ENCODE measurements at regions not wholly inside any gene's neighbourhood (a gene's known extent, or its start where the extent isn't known, plus 50 kb on each side); places are given as distances from the start of the nearest gene placed in this dataset.

DNA sequence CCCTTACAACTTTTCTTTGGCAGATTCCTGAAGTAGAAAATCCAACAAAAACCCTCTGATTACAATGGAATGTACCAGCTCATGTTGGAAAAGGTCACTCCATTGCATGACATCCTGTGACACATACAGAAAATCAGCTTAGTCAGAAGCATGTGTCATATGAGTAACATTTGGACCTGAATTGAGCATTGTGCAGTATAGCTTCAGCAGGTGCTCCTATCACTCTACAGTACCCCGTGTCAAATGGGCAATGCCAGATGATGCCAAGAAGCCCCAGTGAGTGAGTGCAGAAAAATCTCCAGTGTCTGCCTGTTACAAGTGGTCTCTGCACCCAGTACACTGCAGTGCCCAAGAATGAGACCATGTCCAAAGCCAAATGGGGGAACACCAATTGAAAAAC, 129.7 kb upstream of the RUNX1 start:
- TF ChIP-seq, protein P1, sequence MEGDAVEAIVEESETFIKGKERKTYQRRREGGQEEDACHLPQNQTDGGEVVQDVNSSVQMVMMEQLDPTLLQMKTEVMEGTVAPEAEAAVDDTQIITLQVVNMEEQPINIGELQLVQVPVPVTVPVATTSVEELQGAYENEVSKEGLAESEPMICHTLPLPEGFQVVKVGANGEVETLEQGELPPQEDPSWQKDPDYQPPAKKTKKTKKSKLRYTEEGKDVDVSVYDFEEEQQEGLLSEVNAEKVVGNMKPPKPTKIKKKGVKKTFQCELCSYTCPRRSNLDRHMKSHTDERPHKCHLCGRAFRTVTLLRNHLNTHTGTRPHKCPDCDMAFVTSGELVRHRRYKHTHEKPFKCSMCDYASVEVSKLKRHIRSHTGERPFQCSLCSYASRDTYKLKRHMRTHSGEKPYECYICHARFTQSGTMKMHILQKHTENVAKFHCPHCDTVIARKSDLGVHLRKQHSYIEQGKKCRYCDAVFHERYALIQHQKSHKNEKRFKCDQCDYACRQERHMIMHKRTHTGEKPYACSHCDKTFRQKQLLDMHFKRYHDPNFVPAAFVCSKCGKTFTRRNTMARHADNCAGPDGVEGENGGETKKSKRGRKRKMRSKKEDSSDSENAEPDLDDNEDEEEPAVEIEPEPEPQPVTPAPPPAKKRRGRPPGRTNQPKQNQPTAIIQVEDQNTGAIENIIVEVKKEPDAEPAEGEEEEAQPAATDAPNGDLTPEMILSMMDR (IDR thresholded peaks at IDR 0.05; ENCODE audit: low read depth, low read length), result no peak
- TF ChIP-seq POLR2A (IDR thresholded peaks at IDR 0.05; ENCODE audit: extremely low read depth, insufficient read length), result no peak
- TF ChIP-seq, protein P2, sequence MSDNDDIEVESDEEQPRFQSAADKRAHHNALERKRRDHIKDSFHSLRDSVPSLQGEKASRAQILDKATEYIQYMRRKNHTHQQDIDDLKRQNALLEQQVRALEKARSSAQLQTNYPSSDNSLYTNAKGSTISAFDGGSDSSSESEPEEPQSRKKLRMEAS (IDR thresholded peaks at IDR 0.05; ENCODE audit: low read depth, low read length), result no peak
